ENCODE measurements at regions not wholly inside any gene's neighbourhood (a gene's known extent, or its start where the extent isn't known, plus 50 kb on each side); places are given as distances from the start of the nearest gene placed in this dataset.
A peak's percentile ranks its signal among the peaks of the same experiment; 100 is the strongest.

GRCh38 chr12:126791122-126791521 is 1475.8 kb upstream of the TMEM132C start:
- Histone ChIP-seq H3K4me3 (no peak overlapping the region), H3K27ac (no peak overlapping the region), H3K4me1 (no peaks in the 10 kb centered on the region), H3K27me3 (no peaks in the 10 kb centered on the region; the same call in 1 of the 2 replicates), H3K9me3 (replicated peaks) (no peaks in the 10 kb centered on the region), H3K36me3 (no peaks in the 10 kb centered on the region)
- no peak for DNase-seq

GRCh38 chr12:126792411-126792810 is 1474.6 kb upstream of the TMEM132C start:
- Histone ChIP-seq H3K27me3 (no peaks in the 10 kb centered on the region; the same call in 1 of the 2 replicates), H3K36me3 (no peaks in the 10 kb centered on the region), H3K4me3 (no peak overlapping the region), H3K9me3 (replicated peaks) (no peaks in the 10 kb centered on the region), H3K4me1 (no peaks in the 10 kb centered on the region), H3K27ac (no peak overlapping the region)
- DNase-seq: no peak

GRCh38 chr12:126797525-126797924 is 1469.4 kb upstream of the TMEM132C start:
- Histone ChIP-seq H3K9me3 (replicated peaks) (no peaks in the 10 kb centered on the region), H3K36me3 (no peaks in the 10 kb centered on the region), H3K27ac (no peak overlapping the region), H3K4me1 (no peaks in the 10 kb centered on the region), H3K4me3 (no peak overlapping the region), H3K27me3 (no peaks in the 10 kb centered on the region)
- DNase-seq: no peak

DNA sequence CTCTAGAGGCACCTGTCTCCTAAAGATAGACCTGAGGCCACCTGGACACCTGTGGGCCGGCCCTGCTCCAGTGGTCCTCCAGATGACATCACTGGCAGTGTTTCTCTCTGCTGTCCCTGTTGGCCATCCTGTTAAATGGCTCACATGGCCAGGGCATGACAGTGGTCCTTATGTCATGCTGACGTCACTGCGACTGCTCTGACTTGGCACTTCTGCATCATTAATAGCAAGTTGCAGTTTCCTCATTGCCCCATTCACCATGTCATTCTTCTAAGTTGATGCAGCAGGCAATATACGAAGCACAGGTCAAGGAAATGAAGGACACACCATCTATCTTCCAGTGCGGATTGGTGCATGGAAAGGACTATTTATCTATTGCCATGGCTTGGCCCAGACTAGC is 1468.5 kb upstream of the TMEM132C start:
- H3K27ac ChIP-seq: no peak overlapping the region
- H3K27me3 ChIP-seq: no peaks in the 10 kb centered on the region
- no peaks in the 10 kb centered on the region for H3K36me3 ChIP-seq
- no peaks in the 10 kb centered on the region for H3K9me3 ChIP-seq (replicated peaks)
- no peak for DNase-seq
- no peak overlapping the region for H3K4me3 ChIP-seq
- H3K4me1 ChIP-seq: no peaks in the 10 kb centered on the region

DNA sequence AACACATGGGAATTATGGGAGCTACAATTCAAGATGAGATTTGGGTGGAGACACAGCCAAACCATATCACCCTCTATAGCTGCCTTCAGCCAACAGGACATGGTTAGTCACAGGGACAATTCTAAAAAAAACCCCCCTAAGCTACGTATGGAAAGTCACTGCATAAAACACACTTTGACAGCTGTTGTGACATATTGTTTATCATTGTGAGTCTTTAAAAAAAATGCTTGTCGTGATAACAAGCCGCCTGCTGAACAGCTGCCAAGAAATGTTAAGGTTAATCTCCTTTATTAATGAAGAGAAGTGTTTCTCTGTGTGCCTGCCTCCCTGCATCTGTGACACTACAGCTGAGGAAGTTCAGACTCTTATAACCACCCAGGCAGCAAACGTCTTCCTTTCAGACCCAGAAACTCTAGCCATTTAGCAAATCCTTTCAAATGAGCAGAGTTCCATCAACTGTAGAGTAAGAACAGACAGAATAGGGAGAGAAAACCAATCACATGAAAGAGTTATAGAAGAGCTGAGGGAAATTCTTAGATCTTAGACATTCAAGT is 1459.6 kb upstream of the TMEM132C start:
- H3K9me3 ChIP-seq (replicated peaks): no peaks in the 10 kb centered on the region
- no peak overlapping the region for H3K27ac ChIP-seq

GRCh38 chr12:126811391-126811790 is 1455.6 kb upstream of the TMEM132C start:
- Histone ChIP-seq H3K9me3 (replicated peaks) (no peaks in the 10 kb centered on the region), H3K4me1 (no peaks in the 10 kb centered on the region), H3K36me3 (no peaks in the 10 kb centered on the region), H3K4me3 (no peak overlapping the region), H3K27me3 (no peaks in the 10 kb centered on the region), H3K27ac (no peak overlapping the region)
- peak; percentile 36 to 51 for DNase-seq

More for the DNA sequence above, 1459.6 kb upstream of the TMEM132C start:
- DNase-seq: peak; percentile 3 to 11
- Histone ChIP-seq H3K27me3 (no peaks in the 10 kb centered on the region), H3K4me1 (no peaks in the 10 kb centered on the region), H3K36me3 (no peaks in the 10 kb centered on the region), H3K4me3 (no peak overlapping the region)

- H3K36me3 ChIP-seq: no peaks in the 10 kb centered on the region
- H3K4me1 ChIP-seq: no peaks in the 10 kb centered on the region
- no peaks in the 10 kb centered on the region for H3K27me3 ChIP-seq
- no peak overlapping the region for H3K27ac ChIP-seq
- H3K9me3 ChIP-seq (replicated peaks): no peaks in the 10 kb centered on the region
- DNase-seq: no peak
- no peak overlapping the region for H3K4me3 ChIP-seq
These were observed 1447.4 kb upstream of the TMEM132C start for GRCh38 chr12:126819554-126819953.

DNA sequence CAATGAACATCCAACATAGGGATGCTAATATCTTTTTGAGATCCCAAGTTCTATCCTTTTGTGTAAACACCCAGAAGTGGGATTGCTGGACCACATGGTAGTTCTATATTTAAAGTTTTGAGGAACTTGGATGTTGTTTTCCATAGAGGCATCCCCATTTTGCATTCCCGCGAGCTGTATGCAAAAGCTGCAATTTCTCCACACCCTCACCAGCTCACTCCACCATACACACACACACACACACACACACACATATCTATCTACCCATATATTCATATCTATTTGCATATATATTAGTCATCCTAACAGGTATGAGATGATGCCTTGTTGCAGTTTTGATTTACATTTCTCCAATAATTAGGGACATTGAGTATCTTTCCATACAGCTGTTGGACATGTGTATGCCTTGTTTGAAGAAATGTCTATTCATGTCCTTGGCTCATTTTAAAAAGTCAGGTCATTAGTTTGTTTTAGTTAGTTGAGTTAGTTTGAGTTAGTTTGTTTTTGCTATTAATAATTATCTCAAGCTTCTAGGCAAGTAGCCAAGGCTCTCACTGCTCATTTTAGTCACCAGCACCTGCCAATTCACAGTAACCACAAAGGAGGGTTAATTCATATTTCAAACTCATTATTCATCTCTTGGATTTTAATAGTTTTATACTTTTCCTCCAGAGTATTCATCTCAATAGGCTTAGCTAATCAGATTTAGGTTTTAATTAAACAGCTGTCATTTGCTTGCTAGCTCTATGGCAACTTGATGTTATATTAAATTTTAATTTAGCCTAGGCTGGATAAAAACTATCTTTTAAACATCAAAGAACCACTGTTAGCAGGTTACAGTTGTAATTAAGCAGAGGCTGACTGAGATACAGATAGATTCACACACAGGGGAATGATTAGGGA is 1435.9 kb upstream of the TMEM132C start:
- Histone ChIP-seq H3K36me3 (no peaks in the 10 kb centered on the region), H3K9me3 (replicated peaks) (no peaks in the 10 kb centered on the region), H3K4me1 (no peaks in the 10 kb centered on the region), H3K27ac (no peak overlapping the region), H3K27me3 (no peaks in the 10 kb centered on the region), H3K4me3 (no peak overlapping the region)
- no peak for DNase-seq

GRCh38 chr12:126837697-126838096 is 1429.3 kb upstream of the TMEM132C start:
- H3K27ac ChIP-seq: no peak overlapping the region
- H3K27me3 ChIP-seq: no peaks in the 10 kb centered on the region
- H3K9me3 ChIP-seq (replicated peaks): 0 out of 2 replicates have a peak, but pooled peaks cover 3% of the 10 kb centered on the region
- DNase-seq: no peak
- H3K4me1 ChIP-seq: no peaks in the 10 kb centered on the region
- H3K4me3 ChIP-seq: no peak overlapping the region
- no peaks in the 10 kb centered on the region for H3K36me3 ChIP-seq

DNA sequence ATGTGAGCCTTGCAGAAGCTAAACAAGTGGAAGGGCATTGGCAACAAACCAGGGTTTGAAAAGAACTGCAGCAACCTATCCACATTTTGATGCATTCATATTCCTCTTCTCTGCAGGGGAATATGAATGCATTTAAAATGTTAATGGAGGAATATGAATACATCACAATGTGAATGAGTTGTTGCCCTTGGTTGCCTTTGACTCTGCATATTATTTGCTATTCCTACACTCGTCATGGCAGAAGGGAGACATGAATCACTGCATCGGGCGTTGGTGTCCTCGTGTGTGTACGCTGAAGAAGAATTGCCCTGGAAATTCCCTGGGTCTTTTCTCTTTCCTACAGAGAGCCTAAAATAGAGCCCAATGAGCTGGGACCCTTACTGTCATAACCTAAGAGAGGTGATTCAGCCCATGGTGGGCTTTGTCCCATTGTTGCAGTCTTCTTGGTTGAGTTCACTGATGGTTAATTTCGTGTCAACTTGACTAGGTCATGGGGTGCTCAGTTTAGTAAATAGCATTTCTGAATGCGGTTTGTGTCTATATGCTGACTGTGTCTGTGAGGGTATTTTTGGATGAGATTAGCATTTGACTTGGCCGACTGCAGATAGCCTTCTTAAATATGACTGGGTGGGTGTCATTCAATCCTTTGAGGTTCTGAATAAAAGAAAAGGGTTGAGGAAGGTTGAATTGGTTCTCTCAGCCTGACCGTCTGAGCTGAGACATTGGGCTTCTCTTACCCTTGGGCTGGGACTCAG is 1422.9 kb upstream of the TMEM132C start:
- H3K9me3 ChIP-seq (replicated peaks): no peaks in the 10 kb centered on the region
- no peak overlapping the region for H3K4me3 ChIP-seq
- no peak for DNase-seq
- no peaks in the 10 kb centered on the region for H3K4me1 ChIP-seq
- no peak overlapping the region for H3K27ac ChIP-seq
- H3K27me3 ChIP-seq: no peaks in the 10 kb centered on the region
- no peaks in the 10 kb centered on the region for H3K36me3 ChIP-seq

GRCh38 chr12:126847005-126847629 is 1419.9 kb upstream of the TMEM132C start:
- Histone ChIP-seq H3K4me1 (no peaks in the 10 kb centered on the region), H3K9me3 (replicated peaks) (no peaks in the 10 kb centered on the region), H3K27ac (no peak overlapping the region), H3K4me3 (no peak overlapping the region), H3K27me3 (no peaks in the 10 kb centered on the region), H3K36me3 (no peaks in the 10 kb centered on the region)
- no peak for DNase-seq

DNA sequence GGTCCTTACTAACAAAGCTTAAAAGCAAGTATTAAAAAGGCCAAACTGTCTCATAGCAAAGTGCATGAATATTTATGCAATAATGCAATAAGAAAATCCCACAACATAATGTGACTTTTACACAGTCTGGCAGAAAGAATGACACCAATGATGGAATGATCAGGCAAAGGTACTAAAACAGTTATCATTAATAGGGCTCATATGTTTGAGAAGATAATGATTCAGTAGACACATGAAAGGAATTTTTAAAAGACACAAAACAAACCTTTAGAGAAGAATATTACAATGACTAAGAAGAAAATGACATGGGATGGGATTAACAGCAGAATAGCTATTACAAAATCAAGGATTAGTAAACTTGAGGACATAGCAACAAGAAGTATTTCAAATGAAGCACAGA is 1411.2 kb upstream of the TMEM132C start:
- no peak for DNase-seq
- no peaks in the 10 kb centered on the region for H3K4me1 ChIP-seq
- no peaks in the 10 kb centered on the region for H3K9me3 ChIP-seq (replicated peaks)
- H3K36me3 ChIP-seq: no peaks in the 10 kb centered on the region
- no peak overlapping the region for H3K4me3 ChIP-seq
- H3K27ac ChIP-seq: no peak overlapping the region
- H3K27me3 ChIP-seq: no peaks in the 10 kb centered on the region

DNA sequence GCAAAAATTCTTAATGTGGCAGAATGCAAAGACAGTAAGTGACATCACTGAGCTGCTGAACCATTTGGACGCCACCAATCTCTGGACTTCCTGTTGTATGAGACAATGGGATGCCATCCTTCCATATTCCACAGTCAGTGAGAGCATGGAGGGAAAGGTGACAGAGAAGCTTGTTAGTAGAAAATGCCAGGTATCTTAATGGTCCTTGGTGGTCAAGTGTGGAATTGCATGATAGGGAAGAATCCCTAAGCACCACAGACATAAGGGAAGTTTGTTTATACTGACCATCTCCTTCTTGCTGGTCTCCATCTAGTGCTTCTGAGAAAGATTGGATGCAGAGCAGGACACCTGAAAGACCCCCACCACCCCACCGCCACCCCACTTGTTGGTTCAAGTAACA is 1410.0 kb upstream of the TMEM132C start:
- H3K4me3 ChIP-seq: no peak overlapping the region
- no peaks in the 10 kb centered on the region for H3K9me3 ChIP-seq (replicated peaks)
- no peak for DNase-seq
- H3K4me1 ChIP-seq: no peaks in the 10 kb centered on the region
- H3K27me3 ChIP-seq: no peaks in the 10 kb centered on the region
- H3K27ac ChIP-seq: no peak overlapping the region
- no peaks in the 10 kb centered on the region for H3K36me3 ChIP-seq

- Histone ChIP-seq H3K9me3 (replicated peaks) (no peaks in the 10 kb centered on the region), H3K4me1 (no peaks in the 10 kb centered on the region), H3K27ac (no peak overlapping the region), H3K4me3 (no peak overlapping the region), H3K36me3 (no peaks in the 10 kb centered on the region), H3K27me3 (no peaks in the 10 kb centered on the region)
- no peak for DNase-seq
These were observed 1408.4 kb upstream of the TMEM132C start for GRCh38 chr12:126858560-126858959.

GRCh38 chr12:126860210-126860609 is 1406.8 kb upstream of the TMEM132C start:
- Histone ChIP-seq H3K27ac (no peak overlapping the region), H3K4me1 (no peaks in the 10 kb centered on the region), H3K4me3 (no peak overlapping the region), H3K9me3 (replicated peaks) (no peaks in the 10 kb centered on the region), H3K36me3 (no peaks in the 10 kb centered on the region), H3K27me3 (no peaks in the 10 kb centered on the region)
- no peak for DNase-seq

Measured in SJCRH30 (cell line).